ENCODE measurements at regions not wholly inside any gene's neighbourhood (a gene's known extent, or its start where the extent isn't known, plus 50 kb on each side); places are given as distances from the start of the nearest gene placed in this dataset.

DNA sequence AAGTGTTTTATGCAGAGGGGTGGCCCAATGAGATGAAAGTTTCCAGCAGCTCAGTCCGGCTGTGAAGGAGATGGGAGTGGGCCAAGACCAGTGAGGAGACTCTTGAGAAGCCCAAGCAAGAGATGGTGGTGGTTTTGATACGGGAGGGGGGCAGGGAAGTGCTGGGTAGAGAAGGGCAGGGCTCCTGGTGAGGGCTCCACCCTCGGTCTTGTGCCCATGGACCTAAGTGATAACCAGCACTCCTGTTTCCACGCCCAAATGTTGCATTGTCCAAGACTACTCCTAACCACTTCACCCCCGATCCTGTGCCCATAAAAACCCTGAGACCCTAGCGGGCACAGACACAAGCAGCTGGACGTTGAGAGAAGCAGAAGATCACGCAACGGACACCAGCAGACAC, 140.9 kb downstream of the MIS18A start:
- no peak for DNase-seq (ENCODE audit: low spot score)
- intact Hi-C loops (cut with DNase I) = loop anchor here (5.0 to 10.0 kb wide), 3 partner anchors 113 to 273 kb away; no protein-coding TSS in a partner anchor

DNA sequence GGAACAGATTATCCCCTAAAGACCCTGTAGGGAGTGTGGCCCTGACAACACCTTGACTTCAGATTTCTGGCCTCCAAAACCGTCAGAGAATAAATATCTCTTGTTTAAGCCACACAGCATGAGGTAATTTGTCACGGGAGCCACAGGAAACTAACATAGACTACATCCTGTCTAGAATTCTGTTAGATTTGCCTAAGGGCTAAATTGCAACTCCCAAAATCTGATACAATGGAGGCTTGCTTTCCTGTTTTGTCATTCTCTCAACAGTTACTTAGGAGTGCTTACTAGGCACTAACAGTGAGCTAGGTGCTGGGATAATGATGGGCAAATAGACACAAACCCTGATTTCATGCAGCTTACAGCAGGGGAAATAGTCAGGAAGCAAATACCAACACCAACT, 141.6 kb downstream of the MIS18A start:
- intact Hi-C loops (cut with DNase I) = loop anchor here (5.0 to 10.0 kb wide), 3 partner anchors 112 to 272 kb away; no protein-coding TSS in a partner anchor
- no peak for DNase-seq (ENCODE audit: low spot score)

DNA sequence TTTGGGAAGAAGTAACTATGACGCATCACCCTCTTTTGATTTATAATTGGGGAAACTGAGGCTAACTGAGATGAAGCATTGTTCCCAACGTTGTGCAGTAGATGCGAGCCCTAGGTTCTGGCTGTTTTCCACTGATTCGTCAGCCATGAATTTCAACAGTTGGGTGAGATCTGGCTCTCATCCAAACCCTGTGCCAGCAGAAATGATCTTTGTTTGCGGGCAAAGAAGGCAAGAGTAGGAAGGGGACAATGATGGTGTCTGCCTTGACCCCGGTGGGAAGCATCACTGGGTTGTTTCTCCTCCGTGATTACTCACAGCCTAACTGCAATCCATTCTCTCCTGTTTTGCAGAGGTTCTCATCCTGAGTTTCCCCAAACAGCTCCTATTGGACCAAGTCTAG, 142.3 kb downstream of the MIS18A start:
- intact Hi-C loops (cut with DNase I) = loop anchor here (5.0 to 10.0 kb wide), 3 partner anchors 112 to 272 kb away; no protein-coding TSS in a partner anchor
- DNase-seq (ENCODE audit: low spot score) = no peak

DNA sequence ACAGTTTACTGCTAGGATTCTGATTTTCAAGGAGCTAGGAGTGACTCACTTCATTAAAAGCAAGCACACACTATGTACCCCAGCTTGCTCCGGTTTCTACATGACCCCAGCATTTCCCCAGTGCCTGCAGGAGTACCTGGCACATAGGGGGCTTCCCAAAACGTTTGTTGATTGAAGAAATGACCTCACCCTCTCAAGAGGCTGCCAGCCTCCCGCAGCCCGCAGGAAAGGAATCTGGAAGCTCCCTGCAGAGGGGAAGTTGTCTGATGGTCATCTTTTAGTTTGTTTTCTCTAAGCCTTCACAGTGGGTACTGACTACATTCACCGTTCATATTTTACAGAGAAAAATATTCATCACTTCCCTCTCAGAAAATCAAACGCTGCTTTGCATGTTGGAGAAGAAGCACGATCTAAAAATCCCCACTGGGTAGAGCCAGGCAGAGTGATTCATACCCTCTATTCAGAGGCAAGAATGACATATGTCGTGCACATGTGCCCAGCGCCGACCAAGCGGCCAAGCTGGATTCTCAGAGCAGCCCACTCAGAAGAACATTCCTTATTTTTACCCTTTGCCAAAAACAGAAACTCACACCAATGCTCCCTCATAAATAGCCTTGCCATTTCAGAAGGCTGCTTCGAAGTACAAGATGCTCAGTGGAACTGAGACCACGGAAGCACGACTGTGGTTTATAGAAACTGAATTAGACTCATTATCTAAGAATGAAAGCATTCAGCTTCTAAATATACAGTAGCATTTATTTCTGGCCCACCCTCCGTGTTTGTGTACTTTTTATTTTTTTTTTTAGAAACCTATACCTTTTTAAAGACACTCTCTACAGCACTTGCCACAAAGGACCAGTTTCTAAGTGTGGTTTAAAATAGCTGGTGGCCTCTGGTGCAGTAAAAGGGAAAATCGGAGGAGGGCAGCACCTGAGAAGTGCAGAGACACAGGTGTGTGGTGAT, 143.2 kb downstream of the MIS18A start:
- intact Hi-C loops (cut with DNase I) = loop anchor here (5.0 to 10.0 kb wide), 3 partner anchors 111 to 271 kb away; no protein-coding TSS in a partner anchor
- no peak for DNase-seq (ENCODE audit: low spot score)

DNA sequence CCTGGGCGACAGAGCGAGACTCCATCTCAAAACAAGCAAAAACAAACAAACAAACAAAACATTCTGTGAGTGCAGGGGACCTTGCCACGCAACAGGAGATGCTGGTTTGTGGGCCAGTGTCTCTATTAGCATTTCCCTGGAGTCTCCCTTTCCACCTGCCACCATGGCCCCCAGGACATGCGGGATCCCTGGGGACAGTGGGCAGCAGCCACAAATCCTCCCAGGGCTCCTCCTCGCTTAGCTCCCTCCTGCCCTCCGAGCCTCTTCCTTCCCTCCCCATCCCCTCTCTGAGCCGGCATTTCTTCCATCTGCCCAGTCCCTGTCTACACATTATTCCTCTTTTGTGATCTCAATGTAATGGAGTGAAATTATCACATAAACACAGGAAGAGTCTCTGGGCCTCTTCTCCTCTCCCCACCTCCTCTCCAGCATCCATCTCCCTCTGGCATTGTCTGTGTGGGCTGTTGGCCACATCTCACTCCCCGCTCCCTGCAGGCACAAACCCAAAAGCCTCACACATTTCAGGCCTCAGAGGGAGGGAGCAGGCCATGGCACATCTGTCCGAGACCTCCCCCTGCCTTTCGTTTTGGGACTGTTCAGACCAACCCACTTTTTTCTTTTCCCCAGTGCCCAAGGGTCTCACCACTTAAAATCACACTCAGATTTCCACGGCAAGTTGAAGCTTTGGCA, 144.3 kb downstream of the MIS18A start:
- intact Hi-C loops (cut with DNase I) = loop anchor here (5.0 to 10.0 kb wide), 3 partner anchors 110 to 270 kb away; no protein-coding TSS in a partner anchor
- no peak for DNase-seq (ENCODE audit: low spot score)

DNA sequence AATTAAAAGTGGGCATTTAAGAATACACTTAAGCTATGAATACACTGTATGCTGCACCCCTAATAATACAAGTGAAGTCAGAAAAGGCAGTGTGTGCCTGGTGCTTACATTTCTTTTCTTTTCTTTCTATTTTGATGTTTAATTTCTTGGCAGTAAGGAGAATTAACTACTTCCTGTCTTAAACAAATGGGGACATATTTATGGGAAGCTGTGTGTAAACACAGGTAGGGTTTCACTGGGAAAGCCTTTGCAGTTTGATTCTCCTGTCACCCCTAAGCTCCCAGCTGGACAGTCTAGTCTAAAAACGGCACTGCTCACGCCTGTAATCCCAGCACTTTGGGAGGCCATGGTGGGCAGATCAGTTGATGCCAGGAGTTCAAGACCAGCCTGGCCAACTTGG, 146.0 kb downstream of the MIS18A start:
- DNase-seq (ENCODE audit: low spot score) = no peak
- intact Hi-C loops (cut with DNase I) = loop anchor here (10.0 kb wide), 2 partner anchors 108 to 268 kb away; no protein-coding TSS in a partner anchor

DNA sequence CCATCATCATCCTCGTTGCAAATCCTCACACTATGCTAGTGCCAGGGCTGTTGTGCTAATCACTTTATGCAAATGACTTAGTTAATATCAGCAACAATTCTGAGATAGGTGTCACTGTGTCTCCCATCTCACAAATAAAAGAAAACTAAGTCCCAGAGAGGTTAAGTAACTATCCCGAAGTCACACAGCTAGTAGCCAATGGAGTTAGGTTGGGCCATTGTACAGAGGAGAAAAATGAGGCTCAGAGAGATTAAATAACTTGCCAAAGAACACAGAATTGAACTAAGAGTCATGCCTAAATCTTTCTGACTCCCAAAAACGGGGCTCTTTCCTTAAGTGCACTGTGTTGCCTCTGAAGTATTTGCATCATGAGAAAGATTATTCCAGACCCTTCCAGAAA, 146.4 kb downstream of the MIS18A start:
- DNase-seq (ENCODE audit: low spot score) = no peak
- intact Hi-C loops (cut with DNase I) = loop anchor here (10.0 kb wide), 2 partner anchors 108 to 268 kb away; no protein-coding TSS in a partner anchor

DNA sequence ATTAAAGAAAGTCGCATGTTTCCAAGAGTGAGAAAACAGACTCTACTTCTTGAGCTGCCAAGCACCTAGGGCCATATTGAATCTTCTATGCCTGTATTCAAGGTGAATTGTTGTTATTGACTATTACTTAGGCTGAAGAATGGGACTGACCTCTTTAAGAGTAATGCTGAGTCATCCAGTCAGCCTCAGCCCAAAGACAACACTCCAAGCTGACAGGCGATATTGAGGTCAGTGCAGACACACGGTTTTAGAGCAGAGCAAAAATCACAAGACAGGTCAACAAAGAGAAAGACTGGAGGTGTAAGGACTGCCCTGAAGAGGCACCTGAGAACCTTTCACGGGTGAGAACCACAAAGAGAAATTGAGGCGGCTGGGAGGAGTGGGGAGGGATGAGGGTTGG, 146.9 kb downstream of the MIS18A start:
- intact Hi-C loops (cut with DNase I) = loop anchor here (10.0 kb wide), 2 partner anchors 107 to 267 kb away; no protein-coding TSS in a partner anchor
- no peak for DNase-seq (ENCODE audit: low spot score)

DNA sequence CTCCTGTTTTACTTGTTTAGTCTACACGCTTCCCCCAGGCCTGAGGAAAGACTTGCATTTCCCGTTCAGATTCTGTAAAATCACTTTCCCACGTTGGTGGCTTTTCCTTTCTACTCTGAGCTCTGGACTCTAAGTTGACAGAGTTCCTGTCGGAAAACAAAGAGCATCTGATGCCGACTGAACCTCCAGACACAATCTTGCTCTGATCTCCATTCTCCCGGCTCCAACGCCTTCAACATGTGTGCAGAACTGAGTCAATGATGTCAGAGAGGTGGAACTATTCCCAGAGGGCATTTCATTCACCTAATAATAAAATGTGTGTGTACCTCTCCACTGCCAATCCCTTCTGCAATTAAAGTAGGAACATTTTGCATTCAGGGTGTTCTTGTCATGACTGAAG, 147.7 kb downstream of the MIS18A start:
- intact Hi-C loops (cut with DNase I) = loop anchor here (10.0 kb wide), 2 partner anchors 106 to 266 kb away; no protein-coding TSS in a partner anchor
- DNase-seq (ENCODE audit: low spot score) = no peak

DNA sequence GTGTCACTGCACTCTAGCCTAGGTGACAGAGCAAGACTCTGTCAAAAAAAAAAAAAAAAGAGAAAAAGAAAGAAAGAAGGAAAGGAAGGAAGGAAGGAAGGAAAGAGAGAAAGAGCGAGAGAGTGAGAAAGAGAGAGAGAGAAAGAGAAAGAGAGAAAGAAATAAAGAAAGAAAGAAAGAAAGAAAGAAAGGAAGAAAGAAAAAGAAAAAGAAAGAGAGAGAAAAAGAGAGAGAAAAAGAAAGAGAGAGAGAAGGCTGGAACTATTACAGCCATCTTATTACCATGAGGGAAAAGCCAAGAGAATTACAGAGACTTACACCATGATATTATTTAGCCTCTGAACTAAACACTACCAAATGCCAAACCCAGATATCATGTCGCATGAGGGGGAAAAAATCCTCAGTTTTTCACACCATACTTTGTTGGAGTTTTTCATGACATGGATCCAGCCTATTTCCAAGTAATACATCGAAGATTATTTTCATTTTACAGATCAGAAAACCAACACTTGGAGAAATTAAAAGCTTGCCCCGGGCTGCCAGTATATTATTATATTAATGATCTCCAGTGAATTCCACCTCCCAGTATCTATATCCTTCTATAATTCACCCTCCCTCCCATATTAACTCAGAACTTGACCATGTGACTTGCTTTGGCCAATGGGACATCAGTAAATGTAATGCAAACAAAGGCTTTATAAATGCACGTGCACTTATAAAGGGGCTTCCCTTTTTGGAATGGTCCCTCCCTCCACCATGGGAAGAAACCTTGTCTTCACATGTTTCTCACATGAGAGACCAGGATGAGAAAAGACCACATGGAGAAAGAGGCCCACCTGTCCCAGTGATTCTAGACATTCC, 148.6 kb downstream of the MIS18A start:
- no peak for DNase-seq (ENCODE audit: low spot score)
- intact Hi-C loops (cut with DNase I) = loop anchor here (10.0 kb wide), 2 partner anchors 105 to 265 kb away; no protein-coding TSS in a partner anchor

DNA sequence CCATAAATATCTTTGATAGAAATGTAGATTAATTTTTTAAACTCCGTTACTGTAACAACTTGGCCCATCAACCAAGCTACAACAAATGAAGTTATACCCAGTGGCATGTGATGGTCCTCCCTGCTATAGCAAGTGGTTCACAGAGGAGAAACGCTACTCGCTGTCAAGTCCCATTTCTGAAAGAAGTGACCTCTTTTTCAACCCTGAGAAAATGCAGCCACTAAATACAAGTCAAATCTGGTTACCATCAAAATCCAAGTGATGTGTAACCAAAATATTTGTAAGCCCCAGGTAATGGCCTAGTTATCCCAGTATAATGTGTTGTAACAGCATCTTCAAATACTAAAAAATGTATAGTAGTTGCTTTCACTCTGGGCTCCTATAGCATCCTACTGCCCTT, 151.8 kb downstream of the MIS18A start:
- intact Hi-C loops (cut with DNase I) = no loop called here
- no peak for DNase-seq (ENCODE audit: low spot score)

DNA sequence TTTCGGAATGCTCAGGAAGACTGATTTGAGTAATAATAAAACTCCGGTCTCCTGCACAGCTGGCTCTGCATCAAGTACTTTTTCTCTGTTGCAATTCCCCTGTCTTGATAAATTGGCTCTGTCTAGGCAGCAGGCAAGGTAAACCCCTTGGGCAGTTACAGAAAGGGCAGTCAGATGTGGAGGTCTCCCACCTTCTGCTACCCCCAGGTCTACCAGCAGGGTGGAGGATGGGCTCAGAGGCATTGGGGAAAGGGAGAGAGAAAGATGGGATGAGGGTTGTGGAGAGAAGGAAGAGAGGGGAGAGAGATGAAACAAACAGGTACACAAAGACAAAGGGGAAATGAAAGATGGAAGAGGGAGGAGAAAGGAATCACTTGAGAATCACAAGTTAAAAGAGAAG, 156.8 kb downstream of the MIS18A start:
- no peak for DNase-seq (ENCODE audit: low spot score)
- intact Hi-C loops (cut with DNase I) = no loop called here

DNA sequence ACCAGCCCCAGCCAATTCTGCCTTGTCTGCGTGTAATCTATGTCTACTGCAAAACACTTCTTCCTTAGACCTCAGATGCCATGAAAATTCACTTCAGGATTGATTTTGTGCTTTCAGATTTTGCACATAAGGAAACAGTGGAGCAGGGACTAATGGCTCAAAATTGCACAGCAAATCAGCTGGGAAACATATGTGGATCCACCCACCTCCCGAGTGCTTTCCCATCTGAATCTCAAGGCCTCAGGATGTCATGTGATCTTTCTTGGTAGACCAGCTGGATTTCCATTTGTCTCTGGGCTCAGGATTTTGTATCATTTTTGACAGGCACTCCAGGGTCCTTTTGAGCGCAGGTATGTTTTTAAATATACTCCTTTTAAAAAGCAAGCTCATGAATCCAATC, 158.6 kb downstream of the MIS18A start:
- DNase-seq (ENCODE audit: low spot score) = no peak
- intact Hi-C loops (cut with DNase I) = no loop called here

DNA sequence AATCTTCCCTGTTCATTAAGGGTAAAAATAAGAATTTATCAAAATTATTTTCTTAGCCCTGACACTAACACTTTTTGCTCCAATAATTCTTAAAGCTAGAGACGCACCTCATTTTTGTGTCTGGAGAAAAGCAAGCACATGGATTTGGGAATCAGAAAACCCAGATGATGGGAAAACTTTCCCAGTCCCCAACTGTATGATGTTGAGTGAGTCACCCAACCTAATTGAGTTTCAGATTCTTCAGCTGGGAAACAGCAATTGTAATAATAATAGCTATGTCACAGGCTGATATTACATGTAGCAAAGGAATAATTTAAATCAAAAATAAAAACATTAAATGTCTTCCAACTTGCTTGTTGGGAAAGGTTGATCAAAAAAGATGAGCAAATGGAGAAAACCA, 159.0 kb downstream of the MIS18A start:
- DNase-seq (ENCODE audit: low spot score) = no peak
- intact Hi-C loops (cut with DNase I) = no loop called here

DNA sequence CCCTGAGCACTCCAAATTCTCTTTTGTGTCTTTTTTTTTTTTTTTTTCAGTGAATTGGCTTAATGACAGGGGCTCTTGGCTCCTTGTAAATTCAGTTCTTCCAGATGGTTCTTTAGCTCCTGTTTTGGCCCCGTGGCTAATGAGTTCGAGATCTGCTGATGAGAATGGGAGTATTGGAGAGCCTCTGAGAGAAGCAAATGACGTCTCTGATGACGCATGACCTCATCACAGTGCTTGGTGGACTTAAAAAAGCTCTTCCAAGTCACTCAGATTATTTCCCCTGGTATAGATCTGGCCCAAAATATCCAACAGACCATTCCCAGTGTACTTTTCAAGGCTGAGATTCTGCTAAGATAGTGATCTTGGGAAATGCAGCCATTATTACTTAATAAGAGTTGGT, 159.5 kb downstream of the MIS18A start:
- intact Hi-C loops (cut with DNase I) = no loop called here
- no peak for DNase-seq (ENCODE audit: low spot score)

DNA sequence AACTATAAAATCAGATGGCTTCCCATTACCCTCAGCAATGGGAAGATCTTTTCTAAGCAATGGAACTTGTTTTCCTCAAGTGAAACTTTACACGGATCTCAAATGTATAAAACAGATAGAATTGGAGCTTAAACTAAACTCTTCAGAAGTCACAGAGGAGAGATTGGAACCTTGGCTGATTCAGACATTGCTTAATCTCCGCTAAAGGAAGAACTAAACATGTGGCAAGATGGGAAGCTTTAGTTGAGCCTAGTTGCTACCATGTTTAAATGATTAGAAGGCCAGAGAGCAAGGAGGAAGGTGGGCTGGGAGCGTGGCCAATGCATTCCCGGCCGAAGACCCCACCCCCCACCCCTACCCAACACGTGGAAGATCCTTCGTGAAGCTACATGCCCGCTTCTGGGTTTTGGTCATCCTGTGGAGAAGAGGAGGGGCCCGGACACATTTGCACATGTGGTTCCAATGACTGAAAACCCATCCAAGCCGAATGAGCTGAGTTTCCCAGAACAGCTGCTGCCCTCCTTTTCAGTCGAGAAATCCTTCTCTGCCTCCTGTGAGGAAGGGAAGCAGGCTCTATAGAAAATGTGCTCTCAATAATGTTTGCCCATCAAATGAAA, 164.3 kb downstream of the MIS18A start:
- no peak for DNase-seq (ENCODE audit: low spot score)
- intact Hi-C loops (cut with DNase I) = no loop called here

DNA sequence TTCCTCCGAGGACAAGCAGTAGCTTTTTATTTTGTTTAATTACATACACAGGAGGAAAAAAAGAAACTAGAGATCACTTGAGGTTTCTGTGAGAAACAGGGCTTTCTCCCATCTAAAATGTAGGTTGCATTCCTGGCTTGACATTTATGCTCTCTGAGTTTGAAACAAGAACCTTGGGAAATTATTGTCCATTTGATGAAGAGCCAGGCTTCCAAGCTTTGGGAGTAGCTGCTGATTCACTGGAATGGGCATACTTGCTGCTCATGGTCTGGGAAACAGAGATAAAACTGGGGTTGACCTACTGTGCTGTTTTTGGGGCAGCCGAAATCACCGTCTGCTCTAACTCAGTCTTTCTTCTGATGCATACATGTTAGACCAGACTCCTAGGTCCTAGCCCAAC, 165.4 kb downstream of the MIS18A start:
- DNase-seq (ENCODE audit: low spot score) = no peak
- intact Hi-C loops (cut with DNase I) = no loop called here

DNA sequence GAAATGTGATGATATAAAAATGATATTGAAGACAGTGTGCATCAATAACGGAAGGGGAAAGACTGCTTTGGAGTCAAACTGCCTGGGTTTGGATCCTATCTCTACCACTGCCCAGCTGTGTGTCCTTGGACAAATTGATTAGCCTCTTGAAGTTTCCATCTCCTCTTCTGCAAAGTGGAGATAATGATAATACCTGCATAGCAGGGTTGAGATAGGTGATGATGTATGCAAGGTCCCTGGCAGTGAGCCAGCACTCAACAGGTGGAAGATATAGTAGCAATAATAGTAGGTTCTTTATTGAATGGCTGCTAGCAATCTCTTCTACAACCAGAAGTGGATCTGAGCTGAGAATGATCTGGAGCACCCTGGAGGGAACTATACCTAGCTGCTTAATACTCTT, 166.7 kb downstream of the MIS18A start:
- no peak for DNase-seq (ENCODE audit: low spot score)
- intact Hi-C loops (cut with DNase I) = no loop called here

DNA sequence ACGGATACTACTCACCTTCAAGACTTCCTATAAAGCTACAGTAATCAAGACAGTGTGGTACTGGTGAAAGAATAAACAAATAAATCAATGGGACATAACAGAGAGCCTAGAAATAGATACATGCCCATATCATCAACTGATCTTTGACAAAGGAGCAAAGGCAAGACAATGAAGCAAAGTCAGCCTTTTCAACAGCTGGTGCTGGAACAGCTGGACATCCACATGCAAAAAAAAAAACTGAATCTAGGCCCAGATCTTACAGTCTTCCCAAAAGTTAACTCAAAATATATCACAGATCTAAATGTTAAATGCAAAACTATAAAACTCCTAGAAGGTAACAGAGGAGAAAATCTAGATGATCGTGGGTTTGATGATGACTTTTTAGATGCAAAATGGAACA, 170.3 kb downstream of the MIS18A start:
- intact Hi-C loops (cut with DNase I) = no loop called here
- DNase-seq (ENCODE audit: low spot score) = no peak

Measured in cardiac septum (tissue), 1 donor.